Thymus (tissue), 11 donors: ENCODE measurements at regions not wholly inside any gene's neighbourhood (a gene's known extent, or its start where the extent isn't known, plus 50 kb on each side); places are given as distances from the start of the nearest gene placed in this dataset.
"Not testable (repeated sequence)": the region's sequence is repeated elsewhere in the genome, so short reads cannot be mapped to it uniquely, and the experiment has no call there.

ENCODE experiments used
- DNase-seq, 9 donors: peaks; one replicate each; pipeline ENCODE4 v3.0.0-alpha.2; 2013; ENCODE audit warnings: low spot score in 9 of 9, low read depth in 6 of 9, missing footprints in 1 of 9
- H3K27ac ChIP-seq, 2 donors: one replicate each; pipeline ENCODE4 v1.5.1; 2013; ENCODE audit warnings: control low read depth in 1 of 2, low read depth in 1 of 2, low read length in 1 of 2, mild to moderate bottlenecking in 1 of 2, moderate library complexity in 1 of 2
- H3K27me3 ChIP-seq, 2 donors: one replicate each; pipeline ENCODE4 v1.5.1; 2013; ENCODE audit warnings: low read length in 1 of 2; ENCODE audit not compliant: control insufficient read depth in 2 of 2, insufficient read depth in 1 of 2
- H3K36me3 ChIP-seq, 2 donors: one replicate each; pipeline ENCODE4 v1.5.1; 2013; ENCODE audit warnings: low read length in 1 of 2, mild to moderate bottlenecking in 1 of 2, moderate library complexity in 1 of 2; ENCODE audit not compliant: control insufficient read depth in 2 of 2, insufficient read depth in 2 of 2
- H3K4me1 ChIP-seq, 2 donors: one replicate each; pipeline ENCODE4 v1.5.1; 2013; ENCODE audit warnings: low read length in 2 of 2; ENCODE audit not compliant: control insufficient read depth in 2 of 2, insufficient read depth in 2 of 2
- H3K4me3 ChIP-seq, 2 donors: one replicate each; pipeline ENCODE4 v1.5.1; 2013; ENCODE audit warnings: low read length in 2 of 2, control low read depth in 1 of 2, mild to moderate bottlenecking in 1 of 2
- H3K9me3 ChIP-seq, 2 donors: one replicate each; pipeline ENCODE4 v1.5.1; 2013; ENCODE audit warnings: low read length in 1 of 2, mild to moderate bottlenecking in 1 of 2; ENCODE audit not compliant: control insufficient read depth in 2 of 2, insufficient read depth in 1 of 2
- WGBS: extraction: QIAGEN DNeasy Blood & Tissue Kit; methylation state at CpG from one replicate; pipeline ENCODE4 v1.1.7; 2013; 5-methylcytosine and 5-hydroxymethylcytosine counted together
- donor health status: healthy.

- not testable (repeated sequence) for H3K27me3 ChIP-seq, H3K4me3 ChIP-seq, H3K27ac ChIP-seq, DNase-seq, H3K36me3 ChIP-seq, H3K4me1 ChIP-seq, H3K9me3 ChIP-seq
Measured at GRCh38 chr6:58097251-58097650, 779.8 kb downstream of the PRIM2 start.

GRCh38 chr6:58113960-58114359, 796.5 kb downstream of the PRIM2 start:
- no peak overlapping the region for H3K4me3 ChIP-seq
- no peaks in the 10 kb centered on the region for H3K9me3 ChIP-seq
- no peaks in the 10 kb centered on the region for H3K27me3 ChIP-seq
- no peak for DNase-seq
- no peaks in the 10 kb centered on the region for H3K36me3 ChIP-seq
- WGBS: 33% methylated on average over 3 of the region's 3 CpGs
- no peak overlapping the region for H3K27ac ChIP-seq
- H3K4me1 ChIP-seq: no peaks in the 10 kb centered on the region

- WGBS: 77% methylated on average over 1 of the region's 1 CpG
- H3K27ac ChIP-seq, H3K36me3 ChIP-seq, H3K4me3 ChIP-seq, H3K4me1 ChIP-seq, H3K9me3 ChIP-seq, H3K27me3 ChIP-seq, DNase-seq: not testable (repeated sequence)
Measured at GRCh38 chr6:58117162-58117561, 799.7 kb downstream of the PRIM2 start.

- 93% methylated on average over 3 of the region's 3 CpGs for WGBS
- not testable (repeated sequence) for H3K4me1 ChIP-seq, H3K9me3 ChIP-seq, DNase-seq, H3K27ac ChIP-seq, H3K27me3 ChIP-seq, H3K4me3 ChIP-seq, H3K36me3 ChIP-seq
Measured at GRCh38 chr6:58121616-58122015, 804.2 kb downstream of the PRIM2 start.

- not testable (repeated sequence) for H3K27ac ChIP-seq, H3K27me3 ChIP-seq, DNase-seq, H3K4me3 ChIP-seq, H3K9me3 ChIP-seq, H3K36me3 ChIP-seq, H3K4me1 ChIP-seq
- WGBS: 40% methylated on average over 2 of the region's 2 CpGs
Measured at GRCh38 chr6:58123770-58124169, 806.3 kb downstream of the PRIM2 start.

- H3K9me3 ChIP-seq, H3K27ac ChIP-seq, H3K4me3 ChIP-seq, H3K36me3 ChIP-seq, H3K4me1 ChIP-seq, H3K27me3 ChIP-seq, DNase-seq: not testable (repeated sequence)
- WGBS: 88% methylated on average over 2 of the region's 2 CpGs
Measured at GRCh38 chr6:58128549-58128948, 811.1 kb downstream of the PRIM2 start.

GRCh38 chr6:58129098-58129497, 811.7 kb downstream of the PRIM2 start:
- H3K27me3 ChIP-seq, H3K4me1 ChIP-seq, H3K9me3 ChIP-seq, DNase-seq, H3K27ac ChIP-seq, H3K36me3 ChIP-seq, H3K4me3 ChIP-seq: not testable (repeated sequence)
- 6% methylated on average over 1 of the region's 1 CpG for WGBS

GRCh38 chr6:58139746-58140145, 822.3 kb downstream of the PRIM2 start:
- 97% methylated on average over 2 of the region's 2 CpGs for WGBS
- not testable (repeated sequence) for H3K36me3 ChIP-seq, DNase-seq, H3K9me3 ChIP-seq, H3K27ac ChIP-seq, H3K27me3 ChIP-seq, H3K4me1 ChIP-seq, H3K4me3 ChIP-seq

GRCh38 chr6:58171025-58171424, 853.6 kb downstream of the PRIM2 start:
- not testable (repeated sequence) for H3K36me3 ChIP-seq, H3K4me1 ChIP-seq, H3K27me3 ChIP-seq, H3K9me3 ChIP-seq, H3K27ac ChIP-seq, DNase-seq, H3K4me3 ChIP-seq
- WGBS: 82% methylated on average over 1 of the region's 1 CpG

GRCh38 chr6:58181557-58182065, 864.2 kb downstream of the PRIM2 start:
- H3K9me3 ChIP-seq, H3K4me3 ChIP-seq, H3K27ac ChIP-seq, H3K36me3 ChIP-seq, DNase-seq, H3K27me3 ChIP-seq, H3K4me1 ChIP-seq: not testable (repeated sequence)
- 67% methylated on average over 2 of the region's 2 CpGs for WGBS
